NCI-H526 treated with DMSO at 0.1 percent for 48 hours (cell line): ENCODE measurements at regions not wholly inside any gene's neighbourhood (a gene's known extent, or its start where the extent isn't known, plus 50 kb on each side); places are given as distances from the start of the nearest gene placed in this dataset.
"Not testable (repeated sequence)": the region's sequence is repeated elsewhere in the genome, so short reads cannot be mapped to it uniquely, and the experiment has no call there.

Experiments used
- DNase-seq: peaks from one replicate; lab custom pipeline; 2025; lab: John Stamatoyannopoulos, UW

DNA sequence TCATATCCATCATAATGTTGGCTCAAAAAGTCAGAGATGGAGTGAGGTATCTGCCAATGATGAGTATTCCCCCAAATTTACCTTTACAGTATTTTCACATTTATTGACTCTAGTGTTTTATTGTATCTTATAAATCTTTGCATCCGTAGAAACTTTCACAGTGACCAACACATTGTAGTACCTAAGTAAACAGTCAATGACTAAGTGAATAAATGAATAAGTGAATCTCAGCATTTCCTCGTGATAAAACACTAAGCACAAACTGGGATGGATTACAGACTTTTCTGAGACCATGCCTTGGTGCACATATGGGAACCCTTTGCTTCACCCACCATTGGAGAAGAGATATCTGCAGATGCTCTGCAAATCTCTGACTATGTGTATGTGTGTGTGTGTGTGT lies 429.9 kb downstream of the NR4A2 start:
- DNase-seq = no peak

DNA sequence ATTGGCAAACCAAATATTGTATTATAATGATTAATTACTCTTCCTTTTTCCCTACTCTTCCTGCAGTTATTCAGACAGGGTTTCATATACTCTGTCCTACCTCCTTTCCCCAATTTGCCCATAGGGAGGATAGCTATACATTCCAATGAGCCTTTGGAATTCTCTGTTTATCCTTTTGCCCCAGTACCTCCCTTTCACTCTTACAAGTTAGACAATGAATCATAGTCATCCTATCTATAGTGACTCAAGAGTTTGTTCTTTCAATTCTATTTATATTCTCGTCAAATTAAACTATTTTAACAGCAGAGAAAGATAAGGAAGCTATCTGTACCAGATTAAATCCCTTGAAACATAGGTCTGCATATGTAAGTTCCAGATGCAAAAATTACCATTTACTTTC lies 437.5 kb downstream of the NR4A2 start:
- DNase-seq = no peak

DNA sequence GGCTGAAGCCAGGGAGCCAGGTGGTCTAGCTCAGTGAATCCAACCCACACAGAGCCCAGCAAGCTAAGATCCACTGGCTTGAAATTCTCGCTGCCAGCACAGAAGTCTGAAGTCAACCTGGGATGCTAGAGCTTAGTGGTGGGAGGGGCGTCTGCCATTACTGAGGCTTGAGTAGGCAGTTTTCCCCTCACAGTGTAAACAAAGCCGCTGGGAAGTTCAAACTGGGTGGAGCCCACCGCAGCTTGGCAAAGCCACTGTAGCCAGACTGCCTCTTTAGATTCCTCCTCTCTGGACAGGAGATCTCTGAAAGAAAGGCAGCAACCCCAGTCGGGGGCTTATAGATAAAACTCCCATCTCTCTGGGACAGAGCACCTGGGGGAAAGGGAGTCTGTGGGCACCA lies 452.1 kb downstream of the NR4A2 start:
- DNase-seq = not testable (repeated sequence)

DNA sequence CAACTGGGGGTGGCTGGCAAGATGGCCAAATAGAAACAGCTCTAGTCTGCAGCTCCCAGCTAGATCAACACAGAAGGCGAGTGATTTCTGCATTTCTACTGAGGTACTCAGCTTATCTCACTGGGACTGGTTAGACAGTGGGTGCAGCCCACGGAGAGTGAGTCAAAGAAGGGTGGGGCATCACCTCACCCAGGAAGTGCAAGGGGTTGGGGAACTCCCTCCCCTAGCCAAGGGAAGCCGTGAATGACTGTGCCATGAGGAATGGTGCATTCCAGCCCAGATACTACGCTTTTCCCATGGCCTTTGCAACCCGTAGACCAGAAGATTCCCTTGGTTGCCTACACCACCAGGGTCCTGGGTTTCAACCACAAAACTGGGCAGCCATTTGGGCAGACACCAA lies 452.6 kb downstream of the NR4A2 start:
- not testable (repeated sequence) for DNase-seq

DNA sequence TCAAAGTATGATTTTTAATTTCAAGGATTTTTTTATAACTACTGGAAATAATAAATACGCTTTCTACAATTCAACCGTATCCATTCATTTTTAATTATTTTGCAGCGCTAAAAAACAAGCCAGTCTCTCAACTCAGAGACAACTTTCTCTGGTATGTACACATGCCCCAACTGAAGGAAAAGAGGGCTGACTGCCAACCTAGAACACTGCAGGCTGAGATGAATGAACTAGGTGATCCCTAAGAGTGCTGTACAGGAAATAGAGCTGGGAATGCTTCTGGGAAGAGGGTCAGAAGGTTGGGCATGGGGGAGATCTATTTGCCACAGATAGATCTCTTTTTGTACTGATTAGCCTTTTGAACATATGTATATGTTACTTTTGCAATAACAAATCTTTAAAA lies 460.1 kb downstream of the NR4A2 start:
- DNase-seq = no peak

DNA sequence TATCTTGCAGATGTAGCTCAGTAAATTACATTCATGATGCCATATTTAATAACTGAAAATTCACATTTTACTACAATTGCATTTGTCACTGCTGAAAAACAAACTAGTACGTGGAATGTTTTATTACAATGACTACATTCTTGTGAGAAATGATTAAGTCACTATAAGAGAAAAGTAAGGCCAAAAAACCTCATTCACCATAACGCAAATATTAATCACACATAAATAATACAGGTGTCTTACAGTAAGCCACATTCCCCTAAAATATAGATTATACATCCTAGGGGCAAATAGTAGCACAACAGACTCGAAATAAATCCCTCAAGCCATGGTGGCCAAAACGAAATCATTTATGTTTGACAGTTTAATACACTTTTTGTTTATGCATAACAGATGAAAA lies 460.6 kb downstream of the NR4A2 start:
- no peak for DNase-seq

DNA sequence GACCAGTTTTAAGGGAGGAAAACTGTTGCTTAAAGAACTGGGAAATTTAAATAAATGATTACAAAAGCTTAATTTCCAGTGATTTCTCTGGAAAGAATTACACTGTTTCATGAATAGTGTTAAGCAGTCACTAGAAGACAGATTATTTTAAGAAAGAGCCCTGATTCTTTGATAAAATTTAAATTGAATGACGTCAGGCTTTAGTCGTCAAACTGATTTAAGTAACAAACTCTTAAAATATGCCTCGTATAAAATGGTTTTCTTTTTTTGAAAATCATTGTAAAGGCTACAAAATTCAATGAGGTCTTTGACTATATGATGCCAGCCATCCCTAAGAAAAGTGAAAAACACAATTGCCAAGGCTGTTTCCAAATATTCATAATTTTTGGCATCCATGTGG lies 465.0 kb downstream of the NR4A2 start:
- no peak for DNase-seq

DNA sequence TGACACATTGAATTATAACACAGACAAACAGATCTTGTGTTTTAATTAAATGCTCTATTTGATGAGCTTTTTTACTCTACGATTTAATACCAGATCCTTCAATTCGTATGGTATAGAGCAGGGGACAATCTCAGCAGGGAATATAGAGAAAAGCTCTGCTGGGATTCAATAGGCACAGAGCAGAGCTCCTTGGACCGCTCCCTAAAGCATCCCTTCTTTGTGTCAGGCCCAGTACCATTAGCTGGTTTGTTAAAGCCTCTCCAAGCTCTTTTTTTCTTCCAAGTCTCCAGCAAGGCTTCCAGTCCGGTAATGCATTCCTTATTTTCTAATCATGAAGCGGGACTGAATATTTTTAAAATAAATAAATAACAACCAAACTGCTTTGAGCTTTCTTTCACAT lies 466.0 kb downstream of the NR4A2 start:
- DNase-seq = no peak

DNA sequence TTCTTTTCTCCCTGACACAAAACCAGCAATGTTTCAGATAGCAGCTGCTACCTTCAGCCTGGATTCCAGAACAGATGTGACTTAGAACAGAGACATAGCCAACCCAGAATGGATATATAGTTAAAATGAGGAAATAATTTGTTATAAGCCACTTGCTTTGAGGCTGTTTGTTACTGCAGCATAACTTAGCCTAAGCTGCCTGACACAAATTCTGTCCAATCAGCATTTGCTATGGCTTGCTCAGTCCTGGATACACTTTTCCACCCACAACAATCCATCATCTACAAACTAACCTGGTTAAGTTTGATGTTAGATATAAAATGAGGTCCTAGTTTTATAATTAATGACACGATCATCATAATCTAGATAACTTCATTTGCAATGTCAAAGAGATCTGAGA lies 480.4 kb downstream of the NR4A2 start:
- no peak for DNase-seq

DNA sequence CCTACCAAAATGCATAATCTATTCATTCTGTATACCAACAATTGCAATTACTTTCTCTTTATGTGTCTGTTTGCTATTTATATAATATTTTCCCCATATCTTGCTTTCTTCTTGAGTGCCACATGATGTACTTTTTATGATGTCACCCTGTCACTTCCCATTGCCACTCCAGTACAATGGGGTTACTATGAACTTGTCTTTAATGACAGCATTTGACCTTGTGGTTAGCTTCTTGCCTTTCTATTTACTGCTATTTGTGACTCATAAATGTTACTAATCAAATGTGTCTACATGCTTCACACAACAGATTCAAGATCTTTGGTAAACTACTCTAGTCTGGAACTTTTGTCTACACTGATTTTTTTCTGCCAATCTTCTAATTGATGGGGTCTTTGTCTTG lies 486.3 kb downstream of the NR4A2 start:
- DNase-seq = no peak

DNA sequence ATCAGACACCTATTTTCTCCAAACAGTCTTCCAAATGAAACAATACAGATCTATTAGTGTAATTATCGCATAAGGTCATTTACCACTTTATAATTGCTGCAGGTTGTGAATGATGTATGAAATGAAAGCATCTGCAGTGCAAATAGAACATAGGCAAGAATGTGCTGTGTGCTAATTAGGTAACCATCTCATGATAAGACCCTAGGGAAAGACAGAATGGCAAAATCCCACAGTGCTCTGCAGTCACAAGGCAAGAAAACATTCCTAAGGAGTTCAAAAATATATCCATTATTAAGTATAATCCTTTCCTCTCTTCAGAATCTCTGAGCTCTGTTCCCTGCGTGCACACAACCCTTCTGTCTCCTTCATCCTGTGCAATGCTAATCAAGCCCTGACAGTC lies 488.1 kb downstream of the NR4A2 start:
- no peak for DNase-seq

DNA sequence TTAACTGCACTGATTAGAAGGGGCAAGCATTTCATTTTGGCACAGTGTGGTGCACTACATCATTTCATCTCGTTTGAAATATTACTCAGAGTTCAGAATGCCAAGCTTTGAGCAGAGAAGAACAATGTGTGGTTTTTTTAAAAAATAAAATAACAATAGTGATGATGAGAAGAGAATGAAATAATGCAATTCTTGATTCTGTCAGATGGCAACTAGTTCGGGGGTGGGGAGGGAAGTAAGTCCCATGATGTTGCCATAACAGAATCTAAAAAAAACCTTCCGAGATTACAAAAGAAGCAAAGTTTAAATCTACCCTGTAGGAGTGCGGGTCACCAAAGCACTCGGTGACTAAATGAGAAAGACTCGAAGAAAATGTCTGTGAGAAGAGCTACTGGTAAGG lies 490.4 kb downstream of the NR4A2 start:
- DNase-seq = no peak

DNA sequence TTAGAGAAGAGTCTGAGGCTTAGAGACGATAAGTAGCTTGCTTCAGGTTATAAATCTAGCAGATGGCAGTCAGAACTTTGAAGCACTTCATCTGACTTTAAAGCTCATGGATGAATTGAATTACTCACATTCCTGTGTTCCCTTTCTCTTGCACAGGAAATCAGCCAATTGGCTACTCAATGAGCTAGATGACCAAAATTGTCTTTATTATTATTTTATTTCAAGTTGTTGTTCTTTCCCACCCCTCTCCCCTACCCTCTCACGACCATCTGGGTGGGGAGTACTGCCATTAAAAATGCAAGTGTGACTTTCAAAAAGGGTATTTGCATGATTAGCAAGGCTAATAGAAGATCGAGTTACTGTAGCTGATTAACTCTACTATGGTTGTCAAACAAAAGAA lies 491.1 kb downstream of the NR4A2 start:
- no peak for DNase-seq

DNA sequence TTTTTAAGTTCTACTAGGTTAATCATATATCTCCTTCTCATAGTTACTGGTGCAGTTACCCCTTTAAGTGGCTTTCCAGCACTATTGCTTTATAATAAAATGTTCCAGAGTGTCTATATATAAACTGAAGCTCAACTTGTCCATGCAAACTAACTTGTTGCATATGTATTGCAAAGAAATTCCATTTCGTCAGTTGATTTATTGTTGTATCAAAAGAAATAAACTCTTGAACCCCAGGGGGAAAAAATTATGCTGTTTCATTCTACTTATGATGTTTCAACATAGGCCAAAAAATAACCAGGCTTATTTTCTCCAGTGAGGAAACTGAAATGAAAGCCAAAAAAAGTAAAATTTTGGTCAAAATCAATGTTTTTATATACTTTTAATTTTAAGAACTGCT lies 491.9 kb downstream of the NR4A2 start:
- DNase-seq = no peak

DNA sequence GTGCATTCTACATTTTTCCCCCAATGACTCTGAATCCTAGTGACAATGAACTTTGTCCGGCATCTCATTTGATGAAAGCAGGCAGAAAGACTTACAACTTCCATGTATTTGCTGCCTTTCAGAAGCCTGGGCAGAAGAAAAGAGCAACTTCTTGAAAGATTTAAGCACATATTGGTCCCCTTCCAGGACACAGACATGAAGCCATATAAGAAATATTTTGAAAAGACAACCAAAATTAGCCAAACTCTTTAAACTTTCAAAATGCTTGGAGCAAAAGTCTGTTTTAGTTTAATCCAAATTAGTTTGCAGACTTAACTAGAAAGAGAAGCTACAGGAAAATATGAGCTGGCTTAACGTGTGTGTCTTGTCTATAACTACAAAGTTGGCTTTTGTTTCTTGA lies 492.5 kb downstream of the NR4A2 start:
- DNase-seq = no peak

DNA sequence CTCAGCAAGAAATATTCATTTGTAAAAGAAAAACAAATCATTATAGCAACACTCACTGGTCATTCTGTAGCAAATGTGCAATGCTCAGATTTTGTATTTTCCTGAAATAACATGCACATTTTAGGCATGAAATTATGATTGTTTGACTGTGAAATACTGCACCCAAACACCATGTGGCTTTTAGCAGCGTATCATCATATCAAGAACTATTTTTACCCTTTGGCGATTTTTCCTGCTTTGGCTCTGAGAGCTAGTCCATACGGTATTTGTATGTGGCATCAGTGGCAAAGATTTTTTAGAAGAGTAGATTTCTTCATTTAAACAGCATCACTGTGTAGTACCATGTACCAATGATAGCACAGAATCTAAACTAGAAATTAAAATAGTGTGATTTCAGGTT lies 493.1 kb downstream of the NR4A2 start:
- no peak for DNase-seq

DNA sequence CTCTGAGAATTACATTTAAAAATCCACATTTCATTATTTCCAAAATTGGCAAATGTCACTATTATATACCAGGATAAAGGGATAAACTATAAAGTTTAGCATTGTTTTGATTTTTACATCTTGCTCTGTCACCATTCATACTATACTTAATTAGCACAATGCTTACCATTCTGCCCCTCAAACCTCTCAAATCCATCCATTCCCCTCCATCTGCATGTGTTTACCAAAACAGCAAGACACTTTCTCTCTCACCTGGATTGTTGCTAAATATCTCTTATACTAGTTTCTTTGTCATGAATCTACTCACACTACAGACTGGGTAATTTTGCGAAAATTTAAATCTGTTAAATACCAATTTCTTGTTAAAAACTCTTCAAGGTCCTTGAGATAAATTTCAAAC lies 496.1 kb downstream of the NR4A2 start:
- no peak for DNase-seq

DNA sequence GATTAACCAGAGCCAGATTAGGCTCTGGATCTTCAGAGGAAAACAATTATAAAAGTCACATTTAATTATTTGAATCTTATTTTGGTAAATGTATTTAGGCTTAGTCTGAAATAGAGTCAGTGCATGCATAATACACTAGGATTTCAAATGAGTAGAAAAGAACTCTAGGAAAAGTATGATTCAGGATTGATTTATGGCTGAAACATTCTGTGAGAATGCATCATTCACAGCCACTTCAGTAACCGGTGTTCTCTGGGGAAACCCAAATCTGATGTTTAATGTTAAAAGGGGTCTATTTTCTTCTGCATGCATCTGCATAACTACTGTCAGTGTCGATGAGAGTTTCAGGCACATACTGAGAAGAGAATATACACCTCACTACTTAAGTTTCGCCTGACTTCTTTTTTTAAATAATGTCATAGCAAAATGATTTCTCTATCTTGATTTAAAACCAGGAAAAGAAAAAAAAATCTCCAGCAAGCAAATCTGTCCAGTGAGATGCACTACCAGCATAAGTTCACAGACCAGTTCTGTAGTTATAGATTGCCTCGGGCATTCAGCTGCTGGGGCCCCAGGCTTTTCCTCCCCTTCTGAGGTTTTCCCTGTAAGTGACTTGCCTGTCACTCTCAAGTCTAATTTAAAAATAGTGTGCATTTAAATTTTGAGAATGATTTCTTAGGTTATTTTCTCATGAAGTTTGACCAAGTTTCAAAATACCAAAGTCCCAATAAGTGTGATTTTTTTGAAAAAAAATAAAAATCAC lies 501.5 kb downstream of the NR4A2 start:
- no peak for DNase-seq

DNA sequence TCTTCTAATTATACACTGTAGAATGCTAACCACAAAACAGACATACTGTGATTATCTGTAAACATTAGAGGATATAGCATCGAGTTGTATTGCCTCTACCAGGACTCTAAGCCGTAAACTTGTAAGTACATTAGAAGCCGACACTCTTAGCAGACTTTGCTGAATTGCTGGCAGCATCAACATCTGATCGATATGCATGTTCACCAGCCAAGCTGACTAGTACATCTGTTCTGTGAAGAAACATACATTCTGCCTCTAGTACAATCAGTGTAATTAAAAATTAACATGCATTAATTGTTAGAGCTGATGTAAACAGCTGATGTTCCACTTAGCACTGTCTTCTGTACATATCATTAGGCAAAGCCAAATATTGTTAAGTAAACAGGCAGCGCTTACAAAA lies 502.2 kb downstream of the NR4A2 start:
- no peak for DNase-seq

DNA sequence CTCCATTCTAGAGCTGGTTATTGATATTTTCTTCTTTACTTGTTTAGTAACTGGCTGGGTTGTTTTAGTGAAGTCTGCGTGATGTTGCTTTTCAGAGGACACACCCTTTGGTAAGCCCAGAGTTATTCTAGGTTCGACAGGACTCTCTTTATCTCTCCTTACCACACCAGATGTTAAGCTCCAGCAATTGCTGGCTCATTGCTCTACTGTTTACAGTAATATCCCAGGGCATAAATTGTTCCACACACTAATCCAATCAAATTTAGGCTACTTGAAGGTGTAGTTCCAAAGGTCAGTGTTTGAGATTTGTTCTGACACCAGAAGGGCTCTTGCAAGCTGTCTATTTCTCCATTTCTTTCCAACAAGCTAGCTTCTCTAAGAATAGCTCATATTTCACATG lies 506.6 kb downstream of the NR4A2 start:
- no peak for DNase-seq

DNA sequence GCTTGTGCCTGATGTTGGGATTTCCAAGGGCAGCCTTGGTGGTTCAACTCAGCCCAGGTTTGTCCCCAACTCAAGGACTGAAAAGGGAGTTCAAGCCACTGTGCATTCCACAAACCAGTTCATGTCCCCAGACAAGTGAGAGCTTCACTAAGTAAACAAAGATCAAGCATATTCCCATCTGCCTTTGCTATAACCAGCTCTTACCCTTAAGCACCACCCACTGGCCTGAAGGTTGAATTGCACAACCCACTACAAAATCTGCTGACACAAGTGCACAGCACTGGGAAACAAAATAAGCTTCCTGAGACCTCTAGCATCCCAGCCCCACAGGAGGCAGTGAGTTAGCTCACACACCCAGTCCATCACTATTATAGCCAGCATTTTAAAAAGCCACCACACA lies 516.7 kb downstream of the NR4A2 start:
- DNase-seq = no peak

DNA sequence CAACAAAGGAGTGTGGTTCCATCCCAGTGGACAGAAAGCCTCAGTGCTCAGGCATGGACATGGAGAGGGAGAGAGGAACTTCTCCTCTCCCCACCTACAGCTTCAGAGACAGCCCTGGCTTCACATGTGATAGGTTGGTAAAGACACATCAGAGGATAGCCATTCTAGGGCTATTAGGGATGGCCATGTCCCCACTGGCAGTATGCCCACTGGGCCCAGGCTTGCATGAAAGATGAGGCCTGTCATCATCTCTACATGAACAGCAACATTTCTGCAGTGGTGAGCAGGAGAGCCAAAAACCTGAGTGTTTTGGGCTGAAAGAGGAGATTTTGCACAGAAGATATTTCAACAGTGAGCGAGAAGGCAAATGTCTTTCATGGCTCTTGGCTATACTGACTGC lies 517.2 kb downstream of the NR4A2 start:
- DNase-seq = no peak

DNA sequence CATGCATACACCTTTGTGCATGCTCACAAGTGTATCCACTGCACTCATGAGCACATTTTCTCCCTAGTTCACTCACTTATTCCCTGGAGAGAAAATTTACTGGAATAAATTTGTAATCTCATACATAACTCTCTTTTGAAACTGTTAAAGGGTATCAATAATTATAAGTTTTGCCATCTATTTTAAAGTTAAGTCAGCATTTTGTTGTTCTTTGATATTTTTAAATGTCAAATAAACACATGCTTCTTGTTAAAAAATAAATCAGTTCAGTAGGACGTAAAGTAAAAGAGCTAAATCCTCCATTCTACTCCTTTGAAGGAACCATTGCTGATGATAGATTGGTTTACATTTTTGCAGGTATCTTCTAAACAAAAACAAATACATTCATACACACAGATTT lies 522.1 kb downstream of the NR4A2 start:
- no peak for DNase-seq

DNA sequence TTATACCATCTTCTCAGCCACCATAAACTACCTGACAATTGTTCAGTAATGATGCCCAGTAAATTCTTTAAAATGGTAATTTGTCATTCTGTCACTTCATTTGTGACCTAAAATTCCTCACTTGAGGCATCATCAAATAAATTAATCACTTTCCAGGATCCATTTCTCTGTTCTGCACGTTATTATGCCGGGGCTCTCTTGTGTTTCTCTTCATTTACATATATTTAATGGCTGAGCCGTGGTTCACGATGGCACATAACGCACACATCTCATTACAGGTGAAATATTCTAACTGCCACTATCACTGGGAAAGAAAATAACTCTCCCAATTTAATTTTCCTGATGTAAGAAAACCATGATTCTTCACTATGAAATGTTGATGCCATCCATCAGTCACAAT lies 529.6 kb downstream of the NR4A2 start:
- DNase-seq = peak; percentile 31

DNA sequence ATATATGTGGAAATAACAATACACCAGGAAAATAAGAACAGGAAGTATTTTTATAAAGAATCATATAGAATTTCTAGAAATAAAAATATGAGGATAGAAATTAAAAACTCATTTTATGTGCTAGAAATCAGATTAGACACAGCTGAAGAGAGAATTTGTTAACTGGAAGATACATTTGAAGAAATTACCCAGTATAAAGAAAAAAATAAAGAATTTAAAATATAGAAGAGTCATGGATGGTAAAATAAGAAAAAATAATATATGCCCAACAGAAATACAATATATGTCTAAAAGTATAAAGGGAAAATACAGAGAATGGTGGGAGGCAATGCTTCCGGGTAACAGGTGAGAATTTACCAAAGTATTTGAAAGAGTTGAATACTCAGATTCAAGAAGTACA lies 539.9 kb downstream of the NR4A2 start:
- no peak for DNase-seq
